ENCODE measurements at regions not wholly inside any gene's neighbourhood (a gene's known extent, or its start where the extent isn't known, plus 50 kb on each side); places are given as distances from the start of the nearest gene placed in this dataset.

DNA sequence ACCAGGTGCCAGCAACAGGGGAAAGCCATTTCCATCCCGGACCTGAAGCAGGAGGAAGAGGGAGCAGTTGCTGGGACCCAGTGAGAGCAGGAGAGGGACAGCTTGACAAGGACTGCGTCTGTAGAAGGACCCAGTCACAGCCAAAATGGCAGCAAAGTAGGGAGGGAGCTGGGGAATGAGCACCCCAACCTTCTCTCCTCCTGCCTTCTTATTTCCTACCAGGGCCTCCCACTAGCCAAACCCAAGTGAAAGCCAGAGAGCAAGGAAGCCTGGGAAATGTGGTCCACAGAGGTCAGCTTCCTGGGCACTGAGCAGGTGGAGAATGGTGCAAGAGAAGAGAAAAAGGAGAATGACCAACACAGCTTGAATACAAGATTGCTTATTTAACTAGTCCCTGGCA is 108.5 kb upstream of the MYL2 start:
- H3K4me3 ChIP-seq (replicated peaks; ENCODE audit: insufficient read depth, low read length): no peak overlapping the region
- DNase-seq (ENCODE audit: low read depth in 1 of 2, low spot score in 1 of 2): no peak
- peaks cover 37% of the 10 kb centered on the region for H3K27me3 ChIP-seq (ENCODE audit: insufficient read depth, poor library complexity, severe bottlenecking)
- TF ChIP-seq POLR2AphosphoS5 (IDR thresholded peaks at IDR 0.05; ENCODE audit: low read depth) (no peak), GABPA (IDR thresholded peaks at IDR 0.05; ENCODE audit: low read depth) (no peak), SPI1 (IDR thresholded peaks at IDR 0.05; ENCODE audit: borderline replicate concordance, low read depth) (no peak)
- TF ChIP-seq, protein P1, sequence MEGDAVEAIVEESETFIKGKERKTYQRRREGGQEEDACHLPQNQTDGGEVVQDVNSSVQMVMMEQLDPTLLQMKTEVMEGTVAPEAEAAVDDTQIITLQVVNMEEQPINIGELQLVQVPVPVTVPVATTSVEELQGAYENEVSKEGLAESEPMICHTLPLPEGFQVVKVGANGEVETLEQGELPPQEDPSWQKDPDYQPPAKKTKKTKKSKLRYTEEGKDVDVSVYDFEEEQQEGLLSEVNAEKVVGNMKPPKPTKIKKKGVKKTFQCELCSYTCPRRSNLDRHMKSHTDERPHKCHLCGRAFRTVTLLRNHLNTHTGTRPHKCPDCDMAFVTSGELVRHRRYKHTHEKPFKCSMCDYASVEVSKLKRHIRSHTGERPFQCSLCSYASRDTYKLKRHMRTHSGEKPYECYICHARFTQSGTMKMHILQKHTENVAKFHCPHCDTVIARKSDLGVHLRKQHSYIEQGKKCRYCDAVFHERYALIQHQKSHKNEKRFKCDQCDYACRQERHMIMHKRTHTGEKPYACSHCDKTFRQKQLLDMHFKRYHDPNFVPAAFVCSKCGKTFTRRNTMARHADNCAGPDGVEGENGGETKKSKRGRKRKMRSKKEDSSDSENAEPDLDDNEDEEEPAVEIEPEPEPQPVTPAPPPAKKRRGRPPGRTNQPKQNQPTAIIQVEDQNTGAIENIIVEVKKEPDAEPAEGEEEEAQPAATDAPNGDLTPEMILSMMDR (IDR thresholded peaks at IDR 0.05; ENCODE audit: insufficient read depth, low read length): no peak
- TF ChIP-seq, protein P2, sequence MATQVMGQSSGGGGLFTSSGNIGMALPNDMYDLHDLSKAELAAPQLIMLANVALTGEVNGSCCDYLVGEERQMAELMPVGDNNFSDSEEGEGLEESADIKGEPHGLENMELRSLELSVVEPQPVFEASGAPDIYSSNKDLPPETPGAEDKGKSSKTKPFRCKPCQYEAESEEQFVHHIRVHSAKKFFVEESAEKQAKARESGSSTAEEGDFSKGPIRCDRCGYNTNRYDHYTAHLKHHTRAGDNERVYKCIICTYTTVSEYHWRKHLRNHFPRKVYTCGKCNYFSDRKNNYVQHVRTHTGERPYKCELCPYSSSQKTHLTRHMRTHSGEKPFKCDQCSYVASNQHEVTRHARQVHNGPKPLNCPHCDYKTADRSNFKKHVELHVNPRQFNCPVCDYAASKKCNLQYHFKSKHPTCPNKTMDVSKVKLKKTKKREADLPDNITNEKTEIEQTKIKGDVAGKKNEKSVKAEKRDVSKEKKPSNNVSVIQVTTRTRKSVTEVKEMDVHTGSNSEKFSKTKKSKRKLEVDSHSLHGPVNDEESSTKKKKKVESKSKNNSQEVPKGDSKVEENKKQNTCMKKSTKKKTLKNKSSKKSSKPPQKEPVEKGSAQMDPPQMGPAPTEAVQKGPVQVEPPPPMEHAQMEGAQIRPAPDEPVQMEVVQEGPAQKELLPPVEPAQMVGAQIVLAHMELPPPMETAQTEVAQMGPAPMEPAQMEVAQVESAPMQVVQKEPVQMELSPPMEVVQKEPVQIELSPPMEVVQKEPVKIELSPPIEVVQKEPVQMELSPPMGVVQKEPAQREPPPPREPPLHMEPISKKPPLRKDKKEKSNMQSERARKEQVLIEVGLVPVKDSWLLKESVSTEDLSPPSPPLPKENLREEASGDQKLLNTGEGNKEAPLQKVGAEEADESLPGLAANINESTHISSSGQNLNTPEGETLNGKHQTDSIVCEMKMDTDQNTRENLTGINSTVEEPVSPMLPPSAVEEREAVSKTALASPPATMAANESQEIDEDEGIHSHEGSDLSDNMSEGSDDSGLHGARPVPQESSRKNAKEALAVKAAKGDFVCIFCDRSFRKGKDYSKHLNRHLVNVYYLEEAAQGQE (IDR thresholded peaks at IDR 0.05; ENCODE audit: insufficient replicate concordance, low read depth): no peak
- no peak overlapping the region for H3K27ac ChIP-seq (replicated peaks)

DNA sequence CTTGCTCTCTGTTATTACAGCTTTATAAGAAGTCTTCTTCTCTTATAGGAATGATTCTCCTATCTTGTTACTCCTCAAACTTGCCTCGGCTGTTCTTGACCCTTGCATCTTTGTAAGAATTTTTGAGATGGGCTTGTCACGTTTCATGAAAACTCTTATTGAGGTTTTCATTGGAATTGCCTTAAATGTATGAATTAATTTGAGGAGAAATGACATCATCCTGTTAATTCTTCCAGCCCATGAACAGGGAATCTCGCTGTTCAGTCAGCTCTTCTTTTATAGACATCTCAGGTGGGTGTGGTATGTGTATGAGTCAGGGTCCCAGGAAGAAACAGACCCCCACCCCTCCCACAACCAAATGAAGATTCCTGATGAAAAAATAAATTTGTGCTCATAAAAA is 107.1 kb upstream of the MYL2 start:
- no peak for DNase-seq (ENCODE audit: low read depth in 1 of 2, low spot score in 1 of 2)
- TF ChIP-seq SPI1 (IDR thresholded peaks at IDR 0.05; ENCODE audit: borderline replicate concordance, low read depth): no peak
- TF ChIP-seq POLR2AphosphoS5 (IDR thresholded peaks at IDR 0.05; ENCODE audit: low read depth): no peak
- no peak for TF ChIP-seq GABPA (IDR thresholded peaks at IDR 0.05; ENCODE audit: low read depth)
- TF ChIP-seq, protein P1 (IDR thresholded peaks at IDR 0.05; ENCODE audit: insufficient read depth, low read length): no peak
- TF ChIP-seq, protein P2 (IDR thresholded peaks at IDR 0.05; ENCODE audit: insufficient replicate concordance, low read depth): no peak
- Histone ChIP-seq H3K4me3 (replicated peaks; ENCODE audit: insufficient read depth, low read length) (no peak overlapping the region), H3K27me3 (ENCODE audit: insufficient read depth, poor library complexity, severe bottlenecking) (peaks cover 26% of the 10 kb centered on the region), H3K27ac (replicated peaks) (no peak overlapping the region)

DNA sequence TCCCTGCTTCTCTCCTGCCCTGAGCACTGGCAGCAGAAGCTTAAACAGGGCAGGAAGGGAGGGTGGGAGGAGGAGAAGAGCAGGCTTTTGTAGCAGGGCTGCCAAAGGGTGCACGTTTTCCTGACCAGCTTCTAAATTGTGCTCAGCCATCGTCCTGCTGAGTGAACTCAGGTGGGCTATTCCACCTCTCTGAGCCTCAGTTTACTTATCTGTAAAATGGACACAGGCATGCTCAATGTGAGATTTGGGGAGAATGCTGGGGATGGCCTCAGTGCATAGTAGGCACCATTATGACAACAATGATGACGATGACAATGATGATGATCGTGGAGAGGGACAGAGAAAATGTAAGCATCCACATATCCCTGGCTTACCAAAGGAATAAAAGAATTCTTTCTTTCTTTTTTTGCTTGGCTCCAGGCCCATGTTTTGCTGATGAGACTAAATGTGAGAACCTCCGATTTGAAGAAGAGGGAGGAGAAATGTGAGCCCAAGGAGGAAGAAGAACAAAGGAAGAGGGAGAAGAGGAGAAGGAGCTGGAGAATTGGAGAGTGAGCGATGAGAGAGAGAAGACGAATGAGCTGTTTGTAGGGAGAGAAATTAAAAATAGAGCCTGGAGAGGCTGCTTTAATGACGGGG is 105.5 kb upstream of the MYL2 start:
- DNase-seq (ENCODE audit: low read depth in 1 of 2, low spot score in 1 of 2): no peak
- TF ChIP-seq GABPA (IDR thresholded peaks at IDR 0.05; ENCODE audit: low read depth): no peak
- Histone ChIP-seq H3K4me3 (replicated peaks; ENCODE audit: insufficient read depth, low read length) (no peak overlapping the region), H3K27ac (replicated peaks) (no peak overlapping the region), H3K27me3 (ENCODE audit: insufficient read depth, poor library complexity, severe bottlenecking) (peaks cover 15% of the 10 kb centered on the region)

DNA sequence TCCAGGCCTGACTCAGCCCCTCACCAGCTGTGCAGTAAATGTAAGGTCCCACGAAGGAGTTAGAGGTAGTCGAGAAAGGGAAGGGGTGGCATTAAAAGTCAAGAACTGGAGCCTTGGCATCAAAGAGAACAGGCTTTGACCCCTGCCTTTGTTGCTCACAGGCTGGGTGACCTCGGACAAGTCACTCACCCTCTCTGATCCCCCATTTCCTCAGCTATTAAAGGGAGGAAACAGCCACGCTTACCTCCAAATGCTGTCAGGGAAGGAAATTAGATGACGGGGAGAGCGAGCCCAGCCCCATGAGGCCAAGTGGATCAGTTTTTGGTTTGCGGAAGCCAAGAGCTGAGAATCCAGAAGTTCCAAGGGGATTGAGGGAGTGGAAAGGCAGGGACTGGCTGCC is 104.9 kb upstream of the MYL2 start:
- no peak for TF ChIP-seq POLR2AphosphoS5 (IDR thresholded peaks at IDR 0.05; ENCODE audit: low read depth)
- TF ChIP-seq, protein P1 (IDR thresholded peaks at IDR 0.05; ENCODE audit: insufficient read depth, low read length): no peak
- TF ChIP-seq, protein P2 (IDR thresholded peaks at IDR 0.05; ENCODE audit: insufficient replicate concordance, low read depth): no peak
- no peak for TF ChIP-seq SPI1 (IDR thresholded peaks at IDR 0.05; ENCODE audit: borderline replicate concordance, low read depth)
- no peak for TF ChIP-seq GABPA (IDR thresholded peaks at IDR 0.05; ENCODE audit: low read depth)
- H3K27me3 ChIP-seq (ENCODE audit: insufficient read depth, poor library complexity, severe bottlenecking): peaks cover 9% of the 10 kb centered on the region

More for the DNA sequence above, 104.9 kb upstream of the MYL2 start:
- Histone ChIP-seq H3K4me3 (replicated peaks; ENCODE audit: insufficient read depth, low read length) (no peak overlapping the region), H3K27ac (replicated peaks) (no peak overlapping the region)
- DNase-seq (ENCODE audit: low read depth in 1 of 2, low spot score in 1 of 2): no peak

Data from HL-60 (cell line).